ENCODE measurements at regions not wholly inside any gene's neighbourhood (a gene's known extent, or its start where the extent isn't known, plus 50 kb on each side); places are given as distances from the start of the nearest gene placed in this dataset.

DNA sequence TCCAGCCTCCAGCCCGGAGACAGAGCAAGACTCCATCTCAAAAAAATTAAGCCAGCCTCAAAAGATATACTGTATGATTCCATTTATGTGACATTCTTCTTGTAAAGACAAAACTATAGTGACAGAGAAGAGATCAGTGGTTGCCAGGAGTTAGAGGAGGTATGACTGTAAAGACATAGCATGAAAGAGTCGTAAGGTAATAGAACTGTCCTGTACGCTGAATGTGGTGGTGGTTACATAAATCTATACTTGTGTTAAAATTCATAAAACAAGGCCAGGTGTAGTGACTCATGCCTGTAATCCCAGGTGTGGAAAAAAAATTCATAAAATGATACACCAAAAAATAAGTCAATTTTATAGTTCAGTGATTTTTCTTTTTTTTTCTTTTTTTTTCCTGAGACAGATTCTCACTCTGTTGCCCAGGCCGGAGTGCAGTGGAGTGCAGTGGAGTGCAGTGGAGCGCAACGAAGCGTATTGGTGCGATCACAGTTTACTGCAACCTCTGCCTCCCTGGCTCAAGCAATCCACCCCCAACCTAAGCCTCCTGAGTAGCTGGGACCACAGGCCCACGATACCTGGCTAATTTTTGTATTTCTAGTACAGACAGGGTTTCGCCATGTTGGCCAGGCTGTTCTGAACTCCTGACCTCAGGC is 84.9 kb upstream of the CXADR start:
- no peaks in the 10 kb centered on the region for H3K27me3 ChIP-seq
- DNase-seq: no peak
- H3K9me3 ChIP-seq: no peaks in the 10 kb centered on the region
- intact Hi-C loops (cut with DNase I): no loop called here
- no peak for ATAC-seq
- no peak overlapping the region for H3K4me3 ChIP-seq
- H3K36me3 ChIP-seq: no peaks in the 10 kb centered on the region
- no peaks in the 10 kb centered on the region for H3K4me1 ChIP-seq
- no peak overlapping the region for H3K27ac ChIP-seq
- WGBS, 2 donors: 81 to 84% methylated on average over 10 of the region's 10 CpGs
- TF ChIP-seq CTCF (IDR thresholded peaks at IDR 0.05): no peak

- no peaks in the 10 kb centered on the region for H3K4me1 ChIP-seq
- DNase-seq (no peak), ATAC-seq (no peak)
- no peaks in the 10 kb centered on the region for H3K9me3 ChIP-seq
- WGBS, 2 donors: 89 to 95% methylated on average over 5 of the region's 5 CpGs
- no peak for TF ChIP-seq CTCF (IDR thresholded peaks at IDR 0.05)
- H3K27ac ChIP-seq: no peak overlapping the region
- no peaks in the 10 kb centered on the region for H3K27me3 ChIP-seq
- no peak overlapping the region for H3K4me3 ChIP-seq
- no peaks in the 10 kb centered on the region for H3K36me3 ChIP-seq
- intact Hi-C loops (cut with DNase I): no loop called here
Measured at GRCh38 chr21:17428484-17428869, 84.4 kb upstream of the CXADR start.

DNA sequence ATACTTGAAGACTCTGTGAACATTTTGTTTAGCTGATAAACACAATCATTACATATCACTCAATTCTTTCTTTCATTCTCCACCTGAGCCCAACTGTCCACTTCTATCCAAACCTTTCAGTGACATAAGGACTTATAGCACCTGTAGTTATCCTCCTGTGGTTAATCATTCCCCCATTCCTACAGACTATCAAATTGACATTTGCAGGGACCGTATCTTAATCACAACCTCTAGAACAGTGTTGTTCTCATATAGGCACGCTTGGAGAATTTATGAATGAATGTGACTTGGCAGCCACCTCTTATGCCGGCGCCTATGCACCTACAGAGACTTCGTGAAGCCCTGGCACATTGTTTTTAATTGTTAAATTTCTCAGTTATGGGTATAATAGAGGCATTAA is 83.9 kb upstream of the CXADR start:
- Histone ChIP-seq H3K4me3 (no peak overlapping the region), H3K4me1 (no peaks in the 10 kb centered on the region), H3K27ac (no peak overlapping the region), H3K36me3 (no peaks in the 10 kb centered on the region), H3K9me3 (no peaks in the 10 kb centered on the region), H3K27me3 (no peaks in the 10 kb centered on the region)
- WGBS, 2 donors: 82 to 93% methylated on average over 5 of the region's 5 CpGs
- intact Hi-C loops (cut with DNase I): no loop called here
- ATAC-seq: no peak
- no peak for TF ChIP-seq CTCF (IDR thresholded peaks at IDR 0.05)
- no peak for DNase-seq

GRCh38 chr21:17429936-17430335 is 82.9 kb upstream of the CXADR start:
- H3K4me3 ChIP-seq: no peak overlapping the region
- H3K4me1 ChIP-seq: no peaks in the 10 kb centered on the region
- H3K9me3 ChIP-seq: no peaks in the 10 kb centered on the region
- TF ChIP-seq CTCF (IDR thresholded peaks at IDR 0.05): no peak
- no peak for ATAC-seq
- 92 to 93% methylated on average over 3 of the region's 3 CpGs for WGBS, 2 donors
- no peak overlapping the region for H3K27ac ChIP-seq
- intact Hi-C loops (cut with DNase I): no loop called here
- no peaks in the 10 kb centered on the region for H3K36me3 ChIP-seq
- no peak for DNase-seq
- no peaks in the 10 kb centered on the region for H3K27me3 ChIP-seq
